Glomerular endothelial cell (primary cell): ENCODE measurements at regions not wholly inside any gene's neighbourhood (a gene's known extent, or its start where the extent isn't known, plus 50 kb on each side); places are given as distances from the start of the nearest gene placed in this dataset.

Experiments
- DNase-seq: peaks from one replicate; pipeline ENCODE4 v3.0.0-alpha.2; 2011; ENCODE audit warnings: low read depth, low spot score; ENCODE audit errors: extremely low read depth

DNA sequence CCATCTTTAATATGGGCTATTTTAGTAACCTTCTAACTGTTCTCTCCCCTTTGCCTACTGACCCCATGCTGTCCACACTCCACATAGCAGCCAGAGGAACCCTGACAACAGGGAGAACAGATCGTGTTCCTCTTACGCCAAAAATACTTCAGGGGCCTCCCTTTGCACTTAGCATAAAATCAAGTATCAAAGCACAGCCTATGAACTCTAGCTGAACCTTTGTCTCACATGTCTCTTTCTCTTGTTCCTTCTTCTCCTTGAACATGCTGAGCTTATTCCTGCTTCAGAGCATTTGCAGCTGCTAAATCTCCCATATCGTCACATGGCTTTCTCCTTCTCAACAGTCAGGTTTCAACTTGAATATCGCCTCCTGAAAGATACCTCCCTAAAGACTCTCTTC is 698.8 kb upstream of the C9orf72 start:
- no peak for DNase-seq

DNA sequence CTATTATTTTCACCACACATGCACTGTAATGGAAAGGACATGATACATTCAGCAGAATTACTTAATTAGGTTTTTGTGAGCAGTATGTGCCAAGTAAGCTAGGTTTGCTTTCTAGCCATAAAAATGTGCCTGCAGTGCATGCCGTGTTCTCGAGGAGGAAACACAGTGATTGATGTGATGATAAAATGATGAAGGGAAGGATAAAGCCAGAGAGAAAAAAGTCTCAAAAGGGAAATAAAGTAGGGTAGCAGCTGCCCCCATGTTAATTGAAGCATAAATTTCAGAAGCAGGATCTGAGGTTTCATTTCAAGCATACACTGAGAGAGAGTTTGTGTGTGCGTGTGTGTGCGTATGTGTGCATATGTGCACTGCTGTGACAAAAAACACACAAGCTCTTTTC is 714.2 kb upstream of the C9orf72 start:
- DNase-seq = no peak

DNA sequence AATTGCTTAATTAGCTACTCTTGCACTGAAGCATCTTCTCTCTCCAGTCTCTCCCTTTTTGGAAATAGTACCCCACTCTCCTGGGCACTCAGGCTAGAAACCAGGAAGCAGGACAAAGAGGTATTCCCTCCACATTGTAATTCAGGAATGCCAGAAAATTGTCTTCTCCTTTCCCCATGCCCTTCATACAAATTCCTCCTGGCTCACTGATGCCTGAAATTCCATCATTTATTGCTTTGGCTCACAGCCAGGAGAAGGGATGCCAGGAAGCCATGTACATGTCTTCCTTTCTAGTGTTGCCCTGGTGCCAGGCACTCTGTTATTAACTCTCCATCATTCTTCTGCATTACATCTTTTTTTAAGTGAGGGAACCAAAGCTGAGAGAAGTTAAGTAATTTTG is 716.5 kb upstream of the C9orf72 start:
- DNase-seq = no peak

DNA sequence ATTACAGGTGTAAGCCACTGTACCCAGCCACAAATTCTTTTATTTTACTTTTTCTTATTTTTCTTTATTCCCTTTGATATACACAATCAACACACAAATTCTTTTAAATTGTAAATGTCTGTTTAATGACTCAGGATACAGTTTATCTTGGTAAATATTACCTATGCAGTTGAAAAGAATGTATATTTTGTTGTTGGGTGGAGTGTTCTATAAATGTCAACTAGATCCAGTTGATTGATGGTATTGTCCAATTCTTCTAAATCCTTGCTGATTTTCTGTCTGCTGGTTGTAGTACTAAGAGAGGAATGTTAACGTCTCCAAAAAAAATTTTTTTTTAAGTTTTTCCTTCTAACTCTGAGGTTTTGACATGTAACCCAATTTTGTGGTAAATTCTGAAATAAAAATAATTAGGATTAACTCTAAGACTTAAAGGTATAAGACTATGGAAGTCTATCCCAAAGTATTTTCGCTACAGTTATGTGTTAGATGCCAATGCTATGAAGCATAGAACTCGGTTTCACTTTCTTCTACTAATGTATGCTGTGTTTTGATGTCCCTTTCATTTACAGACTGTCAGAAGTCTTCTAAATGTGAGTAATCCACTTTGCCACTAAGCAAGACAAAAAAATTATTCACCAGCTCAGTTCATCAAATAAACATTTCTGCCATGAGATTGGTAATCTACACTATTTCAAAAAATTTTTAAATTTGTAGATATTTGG is 720.2 kb upstream of the C9orf72 start:
- no peak for DNase-seq

DNA sequence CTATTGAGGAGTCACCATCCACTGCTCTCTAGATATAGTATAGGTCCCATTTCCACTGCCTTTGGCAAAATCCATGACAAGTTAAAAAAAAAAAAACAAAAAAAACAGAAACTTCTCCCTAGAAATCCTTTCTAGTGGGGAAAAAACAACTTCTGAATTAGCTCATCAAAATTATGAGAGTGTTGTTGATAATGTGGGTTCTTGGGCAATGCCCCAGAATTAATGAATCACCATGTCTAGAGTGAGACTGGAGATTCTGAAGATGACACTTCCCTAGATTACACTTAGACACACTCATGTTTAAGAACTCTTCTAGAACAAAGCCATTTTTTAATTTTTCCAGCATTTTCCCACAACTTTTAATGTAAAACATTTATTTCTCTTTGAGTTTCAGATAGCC is 728.0 kb upstream of the C9orf72 start:
- no peak for DNase-seq

DNA sequence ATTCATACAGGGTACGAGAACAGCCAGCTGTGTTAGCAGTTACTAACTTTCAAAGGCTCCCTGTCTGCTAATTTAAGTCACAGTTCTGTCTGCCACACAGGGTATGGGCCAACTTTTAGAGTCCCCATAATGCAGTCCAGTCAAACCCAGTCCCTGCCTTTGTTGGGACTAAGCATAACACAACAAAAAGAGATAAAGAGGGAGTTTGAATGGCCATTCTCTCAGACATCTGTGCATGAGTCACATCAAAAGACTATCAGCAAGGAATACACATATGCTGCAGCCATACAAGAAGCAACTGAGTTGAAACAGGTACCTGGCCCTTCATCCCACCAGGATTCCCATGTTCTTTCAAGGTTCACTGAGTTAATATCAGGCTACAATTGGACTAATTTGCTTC is 744.5 kb upstream of the C9orf72 start:
- no peak for DNase-seq

DNA sequence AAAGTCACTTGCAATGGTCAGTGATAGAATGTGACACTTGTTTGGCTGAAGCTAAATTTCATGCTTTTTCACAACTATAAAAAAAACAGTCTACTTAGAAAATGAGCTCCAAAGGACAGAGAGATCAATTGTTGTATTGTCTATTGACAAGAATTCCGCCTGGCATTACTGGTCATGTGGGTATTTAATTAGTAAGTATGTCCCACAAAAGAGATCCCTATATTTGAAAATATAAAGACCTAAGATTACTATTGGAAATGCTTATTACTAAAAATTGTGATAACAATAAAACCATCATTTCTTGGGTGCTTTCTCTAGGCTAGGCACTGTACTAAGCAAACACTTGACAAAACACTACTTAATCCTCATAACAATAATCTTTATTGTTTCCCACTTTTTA is 745.2 kb upstream of the C9orf72 start:
- no peak for DNase-seq

DNA sequence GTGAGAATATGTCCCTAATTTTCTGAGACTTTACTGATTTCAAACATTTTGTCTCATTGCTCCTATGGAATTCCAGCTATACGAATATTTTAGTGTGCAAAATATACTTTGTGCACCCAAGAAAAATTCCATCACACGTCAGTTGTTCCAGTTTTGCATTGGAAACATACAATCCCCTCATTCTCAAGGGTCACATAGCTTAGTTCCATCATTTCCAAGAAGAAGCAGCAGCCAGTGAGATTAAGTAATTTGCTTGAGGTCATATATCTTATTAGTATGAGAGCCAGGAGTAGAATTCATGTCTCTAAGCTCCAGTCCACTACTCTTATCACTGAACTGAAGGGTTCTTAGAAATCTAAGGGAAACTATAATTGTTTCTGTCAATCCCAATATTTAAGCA is 746.7 kb upstream of the C9orf72 start:
- no peak for DNase-seq

DNA sequence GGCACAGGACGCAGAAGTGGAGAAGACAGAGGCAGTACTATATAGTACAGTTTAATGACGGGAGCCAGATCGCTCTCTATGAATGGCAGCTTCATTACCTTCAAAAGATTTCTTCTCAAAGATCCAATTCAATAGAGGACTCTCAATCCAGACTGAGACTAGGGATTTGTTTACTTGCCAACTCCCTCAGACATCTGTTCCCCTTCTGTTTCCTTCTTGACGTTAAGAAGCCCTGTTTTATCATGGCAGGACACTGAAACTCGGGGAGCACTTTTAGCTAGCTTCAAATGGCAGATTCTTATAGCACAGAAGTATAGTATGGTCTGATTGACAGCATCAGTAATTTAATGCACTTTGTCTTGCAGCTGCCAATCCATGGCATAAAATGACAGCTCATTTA is 747.3 kb upstream of the C9orf72 start:
- no peak for DNase-seq

DNA sequence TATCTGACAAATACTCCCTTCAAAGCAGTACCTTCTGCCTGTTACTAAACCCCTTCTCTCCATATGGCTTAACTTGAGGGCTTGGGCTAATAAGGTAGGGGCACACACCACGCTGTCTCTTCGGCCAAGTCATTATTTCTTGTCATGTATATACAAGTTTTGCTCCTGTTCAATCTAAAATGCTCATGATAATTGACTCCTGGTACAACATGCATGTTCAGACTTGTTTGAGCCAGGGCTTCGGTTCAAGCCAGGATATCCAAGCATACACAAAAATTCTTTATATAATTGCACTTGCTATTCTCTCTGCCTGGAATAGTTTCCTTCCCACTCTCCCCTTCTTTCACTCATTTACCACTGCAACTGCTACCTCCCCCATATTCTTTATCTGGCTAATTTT is 756.0 kb upstream of the C9orf72 start:
- DNase-seq = no peak

DNA sequence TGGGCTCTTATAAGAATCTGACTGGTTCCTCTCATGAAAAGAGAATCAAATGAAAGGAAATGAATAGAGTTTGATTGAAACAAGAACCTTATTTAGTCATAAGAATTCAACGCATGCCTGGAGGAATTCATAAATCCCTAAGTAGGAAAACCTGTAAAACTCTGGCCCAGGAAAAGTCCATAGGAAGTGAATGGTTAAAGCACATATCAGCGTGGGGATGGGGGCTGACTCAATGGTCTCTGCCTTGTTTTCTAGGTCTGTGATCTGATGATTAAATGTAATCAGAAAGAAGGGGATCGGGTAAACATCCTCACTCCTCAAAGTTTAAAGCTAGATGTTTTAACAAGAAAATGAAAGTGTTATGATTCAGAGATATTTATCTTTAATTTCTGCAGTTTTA is 759.4 kb upstream of the C9orf72 start:
- no peak for DNase-seq

DNA sequence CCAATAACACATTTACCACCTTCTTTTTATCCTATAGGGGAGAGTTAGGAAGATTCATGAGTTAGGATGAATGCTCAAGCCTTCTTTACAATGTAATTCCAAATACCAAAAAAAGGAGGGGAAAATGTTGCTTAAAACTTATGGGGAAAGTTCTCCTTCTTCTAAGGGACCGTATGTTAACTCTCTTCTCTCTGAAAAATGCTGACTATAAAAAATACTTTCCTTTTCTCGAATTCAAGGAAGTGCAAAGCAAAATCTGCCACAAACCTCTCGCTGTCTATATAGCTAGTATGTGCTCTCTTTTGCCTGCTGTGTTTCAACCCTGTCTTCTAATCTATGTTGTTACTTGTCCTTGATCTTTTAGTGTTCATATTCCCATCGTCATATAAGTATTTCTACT is 768.6 kb upstream of the C9orf72 start:
- DNase-seq = no peak

DNA sequence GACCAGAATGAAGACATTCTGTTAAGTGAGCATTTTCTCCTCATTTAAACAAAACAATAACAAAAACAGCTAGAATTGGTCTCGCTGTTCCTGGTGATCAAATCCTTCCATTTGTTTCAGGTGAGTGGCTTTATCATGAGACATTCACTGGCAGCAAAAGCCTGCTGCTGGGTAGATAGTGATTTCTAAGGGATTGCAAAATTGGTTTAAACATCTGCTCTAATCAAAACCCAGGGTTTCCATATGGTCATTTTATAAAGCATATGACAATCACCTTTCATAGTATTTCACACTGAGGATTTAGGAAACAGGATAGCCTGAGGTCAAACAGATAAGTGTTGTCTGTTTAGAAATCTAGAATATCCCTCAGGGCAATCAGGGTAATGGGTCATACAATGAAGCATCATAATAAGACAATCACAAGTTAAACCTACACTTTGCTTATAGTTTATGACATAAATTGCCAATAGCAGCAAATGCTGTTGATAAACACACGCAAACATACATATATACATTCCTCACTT is 769.6 kb upstream of the C9orf72 start:
- DNase-seq = no peak

DNA sequence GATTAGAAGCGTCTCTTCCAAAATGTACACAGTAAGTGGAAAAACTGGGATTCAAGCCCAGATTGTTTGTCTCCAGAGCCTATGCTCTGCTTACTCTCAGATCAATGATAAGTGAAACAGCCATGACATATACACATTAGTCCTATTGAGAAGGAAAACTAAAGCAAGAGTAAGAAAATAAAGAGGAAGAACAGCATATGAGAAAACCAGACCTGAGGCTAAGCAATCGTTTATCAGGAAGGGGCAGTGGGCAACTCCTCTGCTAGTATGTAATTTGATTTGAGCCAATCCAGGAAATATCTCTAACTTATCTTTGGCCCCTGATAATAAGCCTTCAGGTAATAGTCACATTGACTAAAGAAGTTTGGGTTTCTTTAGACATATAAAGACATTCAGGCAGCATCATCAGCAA is 789.9 kb upstream of the C9orf72 start:
- DNase-seq = no peak

DNA sequence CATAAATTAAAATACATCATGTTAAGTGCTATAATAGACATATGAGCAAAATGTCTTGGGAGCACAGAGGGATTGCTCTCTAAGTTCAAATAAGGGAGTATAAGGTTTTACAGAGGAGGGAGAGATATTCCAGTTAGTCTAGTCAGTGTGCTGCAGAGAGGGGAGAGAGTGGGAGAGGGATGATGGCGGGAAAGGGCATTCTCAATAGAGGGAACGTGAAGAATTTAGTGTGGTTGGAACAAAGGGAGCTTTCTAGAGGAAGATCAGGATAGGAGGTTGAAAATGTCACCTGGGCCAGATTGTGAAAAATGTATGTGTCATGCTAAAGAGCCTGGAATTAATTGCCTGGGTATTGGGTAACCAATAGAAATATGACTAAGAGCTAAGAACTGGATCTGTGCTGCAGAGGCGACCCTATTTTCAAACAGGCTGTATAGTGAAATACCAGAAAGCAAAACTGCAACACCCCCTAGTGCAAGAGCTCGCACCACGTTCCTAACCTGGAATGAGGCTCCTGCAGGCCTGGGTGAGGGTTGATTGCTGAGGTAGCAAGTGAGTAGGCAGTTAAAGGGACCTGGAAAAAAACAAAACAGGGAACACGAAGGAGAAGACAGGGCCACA is 791.8 kb upstream of the C9orf72 start:
- no peak for DNase-seq

DNA sequence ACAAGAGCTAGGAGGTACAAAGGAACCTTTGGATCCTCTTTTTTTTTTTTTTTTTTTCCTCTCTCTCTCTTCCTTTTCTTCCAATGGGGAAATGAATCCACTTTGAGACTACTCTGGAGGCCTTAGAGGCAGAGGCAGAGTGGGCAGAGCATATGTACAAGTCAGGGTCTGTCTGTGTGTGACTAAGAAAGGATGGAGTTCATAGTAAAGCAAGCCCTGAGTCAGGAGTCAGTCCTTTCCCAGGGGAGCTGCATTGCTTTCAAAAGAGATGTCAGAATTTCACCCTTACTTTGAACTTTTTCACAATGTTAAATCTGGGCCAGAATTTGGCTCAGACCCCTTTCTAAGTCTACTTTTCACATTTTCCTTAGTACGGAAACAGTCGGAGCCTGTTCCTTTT is 792.4 kb upstream of the C9orf72 start:
- DNase-seq = no peak

DNA sequence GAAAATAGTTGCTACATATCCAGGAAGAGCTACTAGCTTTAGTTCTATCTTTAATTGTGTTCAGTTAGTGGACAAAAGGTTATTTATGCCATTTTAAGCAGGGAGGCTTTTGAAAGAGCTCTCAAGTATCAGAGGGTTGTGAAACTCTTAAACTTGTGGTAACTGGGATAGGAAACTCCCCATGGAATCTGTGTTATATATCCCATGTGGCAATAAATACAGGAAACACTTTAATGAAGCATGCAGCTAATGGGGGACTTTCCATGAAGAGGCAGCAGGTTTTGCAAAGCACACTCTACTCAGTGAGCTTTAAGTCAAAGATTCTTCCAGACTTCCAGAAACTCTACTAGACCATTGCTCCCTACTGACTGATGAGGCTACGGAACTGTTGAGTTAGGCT is 805.0 kb upstream of the C9orf72 start:
- DNase-seq = no peak

DNA sequence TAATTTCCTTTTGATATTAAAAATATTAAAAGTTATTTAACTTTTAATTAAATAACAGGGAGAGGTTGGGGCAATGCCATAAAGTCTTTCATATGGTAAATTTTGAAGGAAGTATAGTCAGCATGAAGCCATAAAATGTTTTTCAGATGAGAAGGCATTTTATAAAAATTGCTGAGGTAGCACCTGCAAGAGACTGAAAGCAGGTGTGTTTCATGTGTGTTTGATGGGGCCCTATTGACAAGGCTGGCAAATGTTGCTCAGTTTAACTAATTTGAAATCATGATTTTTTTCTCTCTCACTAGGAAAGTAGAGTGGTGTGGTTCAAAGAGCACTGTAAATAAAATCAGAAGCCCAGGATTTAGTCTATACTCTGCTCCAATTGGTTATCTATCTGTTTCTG is 805.8 kb upstream of the C9orf72 start:
- DNase-seq = no peak

DNA sequence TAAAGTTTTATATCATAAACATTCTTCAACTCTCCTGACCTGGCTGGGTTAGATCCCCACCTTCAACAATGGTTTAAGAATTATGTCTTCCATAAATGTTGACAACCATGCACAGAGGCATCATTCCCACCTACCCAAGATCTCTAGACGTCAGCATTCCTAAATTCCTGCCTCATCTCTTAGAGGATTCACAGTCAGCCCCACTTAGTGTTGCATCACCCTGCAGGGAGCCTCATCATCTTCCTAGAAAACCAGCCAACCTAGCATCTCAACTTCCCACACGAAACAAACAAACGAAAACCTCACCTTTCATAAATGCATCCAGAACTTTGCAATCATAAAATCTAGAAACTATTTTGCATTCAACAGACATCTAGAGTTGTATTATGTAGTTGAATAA is 816.1 kb upstream of the C9orf72 start:
- no peak for DNase-seq

DNA sequence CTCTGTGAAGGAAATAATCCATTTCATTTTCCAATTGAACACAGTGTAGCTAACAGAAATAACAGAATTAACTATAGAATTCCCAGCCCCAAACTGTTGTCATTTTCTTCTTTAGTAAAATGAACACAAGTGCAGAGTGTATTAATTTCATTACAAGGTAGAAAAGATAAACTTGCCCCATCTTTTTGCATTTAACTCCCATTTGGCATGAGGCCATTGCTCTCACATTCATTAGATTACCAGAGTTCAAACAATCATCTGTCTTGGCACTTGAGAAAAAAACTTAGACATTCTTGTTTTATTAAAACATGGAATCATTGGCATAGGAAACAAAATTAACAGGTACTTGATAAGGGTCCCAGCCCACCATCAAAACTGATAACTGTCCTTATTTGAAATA is 821.5 kb upstream of the C9orf72 start:
- DNase-seq = no peak

DNA sequence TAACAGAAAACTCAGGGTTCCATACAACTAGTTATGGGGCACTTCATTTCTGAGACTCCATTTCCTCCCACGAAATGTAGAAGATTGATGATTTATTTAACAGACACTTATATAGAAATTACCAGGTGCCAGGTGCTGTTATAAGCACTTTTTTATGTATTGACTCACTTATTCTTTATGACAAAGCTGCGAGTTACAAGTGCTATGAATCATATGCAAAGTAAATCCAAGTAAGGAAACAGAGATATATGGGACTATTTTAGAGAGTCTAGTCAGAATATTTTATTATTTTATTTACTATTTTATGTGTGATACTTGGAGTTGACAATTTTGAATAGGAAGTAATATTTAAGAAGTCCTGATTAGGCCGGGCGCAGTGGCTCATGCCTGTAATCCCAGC is 822.8 kb upstream of the C9orf72 start:
- DNase-seq = no peak

DNA sequence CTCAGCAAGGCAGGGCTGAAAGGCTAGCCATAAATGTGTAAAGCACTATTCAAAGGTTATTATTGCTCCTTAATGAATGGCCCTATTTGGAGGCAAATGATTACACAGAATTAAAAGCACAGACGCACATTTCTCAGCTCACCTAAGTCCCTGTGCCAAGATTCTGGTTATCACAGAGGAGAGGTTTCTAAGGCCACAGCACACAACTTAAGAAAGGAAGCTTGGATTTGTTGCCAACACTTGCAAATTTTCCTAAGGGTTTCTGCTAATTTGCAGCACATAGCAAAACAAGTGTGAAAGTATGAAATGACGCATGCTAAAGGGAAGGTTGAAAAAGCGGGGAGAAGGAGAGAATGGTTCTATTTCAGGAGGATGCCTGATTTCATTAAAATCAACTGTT is 834.1 kb upstream of the C9orf72 start:
- no peak for DNase-seq

DNA sequence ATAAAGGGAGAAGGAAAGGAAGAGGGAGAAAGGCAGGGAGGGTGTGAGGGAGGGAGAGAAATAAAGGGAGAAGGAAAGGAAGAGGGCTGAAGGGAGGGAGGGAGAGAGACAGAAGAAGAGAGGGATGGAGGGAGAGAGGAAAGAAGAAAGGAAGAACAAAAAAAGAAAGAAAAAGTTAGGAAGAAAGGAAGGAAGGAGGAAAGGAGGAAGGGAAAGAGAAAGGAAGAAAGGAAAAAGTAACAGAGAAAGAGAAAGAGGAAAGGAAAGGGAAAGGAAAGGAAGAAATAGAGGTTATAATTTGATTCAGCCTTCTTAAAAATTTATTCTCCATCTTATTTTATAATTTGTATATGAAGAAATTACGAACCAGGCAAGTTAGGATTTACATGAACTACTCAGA is 836.6 kb upstream of the C9orf72 start:
- no peak for DNase-seq
